IMR-90 (cell line): ENCODE measurements at regions not wholly inside any gene's neighbourhood (a gene's known extent, or its start where the extent isn't known, plus 50 kb on each side); places are given as distances from the start of the nearest gene placed in this dataset.

Experiments used
- ATAC-seq: fragments of 200-7000 bp; cut with Tn5 transposase; 2 replicates; pipeline ENCODE4 v1.9.1; 2020; ENCODE audit warnings: low read depth, mild to moderate bottlenecking, moderate library complexity
- BruUV-seq: library from RNA; stranded (reverse); fragments of 400-500 nt; replicated peaks from 2 replicates; lab custom pipeline; 2021; lab: Mats Ljungman, UMichigan
- CTCF ChIA-PET: fragments of 300-600 bp; formaldehyde crosslinking; extraction: SDS; loops from one replicate; lab custom pipeline; 2021; ENCODE audit warnings: antibody characterized with exemption; lab: Yijun Ruan, JAX
- POLR2A ChIA-PET: fragments of 300-600 bp; sonication (Branson Sonifier 250); formaldehyde crosslinking; loops from one replicate; lab custom pipeline; 2022; ENCODE audit warnings: antibody characterized with exemption; ENCODE audit not compliant: unreplicated experiment; lab: Charles Lee
- DNase-seq: peaks from one replicate; pipeline ENCODE4 v3.0.0; 2013
- H2AFZ ChIP-seq: replicated peaks from 2 replicates; pipeline ENCODE3; 2013; ENCODE audit warnings: low read length, mild to moderate bottlenecking; ENCODE audit not compliant: poor library complexity
- H2AK5ac ChIP-seq: 2 replicates; pipeline ENCODE4 v1.6.1; 2013; ENCODE audit warnings: low read depth, low read length, inconsistent platforms
- H2AK9ac ChIP-seq: replicated peaks from 2 replicates; pipeline ENCODE3; 2013; ENCODE audit warnings: mild to moderate bottlenecking, low read depth, low read length, moderate library complexity; ENCODE audit not compliant: poor library complexity
- H2BK120ac ChIP-seq: 2 replicates; pipeline ENCODE4 v1.6.1; 2013; ENCODE audit warnings: low read depth, low read length, inconsistent platforms
- H2BK15ac ChIP-seq: 3 replicates; pipeline ENCODE4 v1.6.1; 2013; ENCODE audit warnings: low read depth, low read length, inconsistent platforms
- H2BK20ac ChIP-seq: 2 replicates; pipeline ENCODE4 v1.6.1; 2013; ENCODE audit warnings: low read depth, mild to moderate bottlenecking, inconsistent platforms, low read length, moderate library complexity
- H2BK5ac ChIP-seq: 2 replicates; pipeline ENCODE4 v1.6.1; 2013; ENCODE audit warnings: mild to moderate bottlenecking, low read depth, low read length, inconsistent platforms; ENCODE audit not compliant: poor library complexity, severe bottlenecking
- H3K14ac ChIP-seq: replicated peaks from 2 replicates; pipeline ENCODE4 v1.6.1; 2013; ENCODE audit warnings: low read depth, low read length, inconsistent platforms
- H3K18ac ChIP-seq: 2 replicates; pipeline ENCODE4 v1.6.1; 2013; ENCODE audit warnings: low read depth, low read length, control low read depth
- H3K23ac ChIP-seq: 2 replicates; pipeline ENCODE4 v1.6.1; 2013; ENCODE audit warnings: low read depth, low read length, inconsistent platforms
- H3K27ac ChIP-seq: 2 replicates; pipeline ENCODE4 v1.5.1; 2013; ENCODE audit warnings: mild to moderate bottlenecking, control low read depth, low read length; ENCODE audit not compliant: insufficient read depth
- H3K27me3 ChIP-seq: 2 replicates; pipeline ENCODE4 v1.6.1; 2013; ENCODE audit warnings: low read length; ENCODE audit not compliant: control insufficient read depth, insufficient read depth
- H3K36me3 ChIP-seq: 2 replicates; pipeline ENCODE4 v1.6.1; 2013; ENCODE audit warnings: low read length, mixed read lengths; ENCODE audit not compliant: control insufficient read depth, insufficient read depth
- H3K4ac ChIP-seq: 2 replicates; pipeline ENCODE4 v1.6.1; 2013; ENCODE audit warnings: low read depth, low read length, inconsistent platforms
- H3K4me1 ChIP-seq: 2 replicates; pipeline ENCODE4 v1.6.1; 2013; ENCODE audit warnings: low read length, mixed read lengths; ENCODE audit not compliant: control insufficient read depth, insufficient read depth
- H3K4me2 ChIP-seq: 2 replicates; pipeline ENCODE4 v1.6.1; 2013; ENCODE audit warnings: low read depth, mild to moderate bottlenecking, control low read depth, low read length, moderate library complexity
- H3K4me3 ChIP-seq: 2 replicates; pipeline ENCODE4 v1.5.1; 2013; ENCODE audit warnings: low read depth, mild to moderate bottlenecking, control low read depth, low read length, moderate library complexity; ENCODE audit not compliant: insufficient read depth
- H3K56ac ChIP-seq: 2 replicates; pipeline ENCODE4 v1.6.1; 2013; ENCODE audit warnings: low read length, inconsistent platforms; ENCODE audit not compliant: insufficient read depth; ENCODE audit errors: extremely low read depth
- H3K79me1 ChIP-seq, 2 experiments: 2 replicates each; pipeline ENCODE4 v1.6.1; 2013; ENCODE audit warnings: low read length in 2 of 2, inconsistent platforms in 1 of 2, low read depth in 1 of 2
- H3K9ac ChIP-seq: 2 replicates; pipeline ENCODE4 v1.6.1; 2013; ENCODE audit warnings: low read depth, low read length, control low read depth
- H3K9me1 ChIP-seq: 2 replicates; pipeline ENCODE4 v1.6.1; 2013; ENCODE audit warnings: low read length, inconsistent platforms; ENCODE audit not compliant: insufficient read depth
- H3K9me3 ChIP-seq: 2 replicates; pipeline ENCODE4 v1.6.1; 2013; ENCODE audit warnings: low read length; ENCODE audit not compliant: control insufficient read depth, insufficient read depth
- H4K20me1 ChIP-seq: 2 replicates; pipeline ENCODE4 v1.6.1; 2013; ENCODE audit warnings: low read length, inconsistent platforms; ENCODE audit not compliant: insufficient read depth
- H4K5ac ChIP-seq: 2 replicates; pipeline ENCODE4 v1.6.1; 2013; ENCODE audit warnings: mild to moderate bottlenecking, low read depth, low read length, control low read depth
- H4K8ac ChIP-seq, 2 experiments: 2 replicates each; pipeline ENCODE4 v1.6.1; 2013; ENCODE audit warnings: low read depth in 2 of 2, low read length in 2 of 2, control low read depth in 1 of 2, inconsistent platforms in 1 of 2
- H4K91ac ChIP-seq: 2 replicates; pipeline ENCODE4 v1.6.1; 2013; ENCODE audit warnings: low read depth, low read length, inconsistent platforms; ENCODE audit not compliant: insufficient read depth
- BHLHE40 ChIP-seq: fragments of 150-350 bp; IDR thresholded peaks from 2 replicates; pipeline ENCODE4 v1.6.1; 2016; ENCODE audit warnings: mild to moderate bottlenecking, low read depth, low read length
- CEBPB ChIP-seq: IDR thresholded peaks from 2 replicates; pipeline ENCODE4 v1.6.1; 2012; ENCODE audit warnings: low read depth, low read length, improper control_type of control experiment
- CHD1 ChIP-seq: IDR thresholded peaks from 2 replicates; pipeline ENCODE4 v1.6.1; 2012; ENCODE audit warnings: low read depth, low read length, improper control_type of control experiment
- FOS ChIP-seq: fragments of 150-350 bp; IDR thresholded peaks from 2 replicates; pipeline ENCODE4 v1.6.1; 2016; ENCODE audit warnings: low read depth, low read length
- MAFK ChIP-seq: IDR thresholded peaks from 2 replicates; pipeline ENCODE4 v1.6.1; 2012; ENCODE audit warnings: low read depth, low read length, improper control_type of control experiment
- MAZ ChIP-seq: IDR thresholded peaks from 2 replicates; pipeline ENCODE4 v1.6.1; 2012; ENCODE audit warnings: low read depth, mild to moderate bottlenecking, low read length, improper control_type of control experiment, moderate library complexity, borderline replicate concordance
- MXI1 ChIP-seq: IDR thresholded peaks from 2 replicates; pipeline ENCODE4 v1.6.1; 2012; ENCODE audit warnings: low read depth, mild to moderate bottlenecking, low read length, moderate library complexity, borderline replicate concordance
- POLR2A ChIP-seq: IDR thresholded peaks from 2 replicates; pipeline ENCODE4 v1.6.1; 2012; ENCODE audit warnings: mild to moderate bottlenecking, low read depth, low read length
- RAD21 ChIP-seq: IDR thresholded peaks from 2 replicates; pipeline ENCODE4 v1.6.1; 2012; ENCODE audit warnings: low read length, improper control_type of control experiment
- RCOR1 ChIP-seq: IDR thresholded peaks from 2 replicates; pipeline ENCODE4 v1.6.1; 2012; ENCODE audit warnings: mild to moderate bottlenecking, low read length, improper control_type of control experiment; ENCODE audit not compliant: insufficient replicate concordance
- RFX5 ChIP-seq: IDR thresholded peaks from 2 replicates; pipeline ENCODE4 v1.8.0; 2012; ENCODE audit warnings: low read depth, mild to moderate bottlenecking, low read length, moderate library complexity
- SMC3 ChIP-seq: fragments of 150-350 bp; IDR thresholded peaks from 2 replicates; pipeline ENCODE4 v1.6.1; 2016; ENCODE audit warnings: low read depth, mild to moderate bottlenecking, antibody characterized with exemption, low read length, moderate library complexity
- WGBS, 2 experiments: methylation state at CpG; one replicate each; pipeline versions ENCODE4 v1.1.5 to v1.1.7; 2013; ENCODE audit warnings: missing lambda C conversion rate in 2 of 2; ENCODE audit not compliant: insufficient read length in 1 of 2; ENCODE audit errors: extremely low coverage in 2 of 2; 5-methylcytosine and 5-hydroxymethylcytosine counted together
- dilution Hi-C: fragments of 300-500 bp; cut with HindIII; formaldehyde crosslinking; loops from one replicate; pipeline ENCODE4 v1.14.3; 2018; ENCODE audit warnings: low sequenced_read_pairs; ENCODE audit not compliant: unreplicated experiment
- in situ Hi-C: fragments of 300-500 bp; cut with MboI; formaldehyde crosslinking; loops from 3 replicates; pipeline ENCODE4 v1.14.3; 2019; ENCODE audit warnings: low sequenced_read_pairs, inconsistent platforms, mixed read lengths
- intact Hi-C: fragments of 100-400 bp; cut with micrococcal nuclease; formaldehyde crosslinking; loops from 2 replicates; pipeline ENCODE4 v1.10.0; 2022
- TF ChIP-seq, protein P1 (sequence below): fragments of 150-350 bp; IDR thresholded peaks from 2 replicates; pipeline ENCODE4 v1.6.1; 2017; ENCODE audit warnings: mild to moderate bottlenecking, antibody characterized with exemption, low read length, low read depth

DNA sequence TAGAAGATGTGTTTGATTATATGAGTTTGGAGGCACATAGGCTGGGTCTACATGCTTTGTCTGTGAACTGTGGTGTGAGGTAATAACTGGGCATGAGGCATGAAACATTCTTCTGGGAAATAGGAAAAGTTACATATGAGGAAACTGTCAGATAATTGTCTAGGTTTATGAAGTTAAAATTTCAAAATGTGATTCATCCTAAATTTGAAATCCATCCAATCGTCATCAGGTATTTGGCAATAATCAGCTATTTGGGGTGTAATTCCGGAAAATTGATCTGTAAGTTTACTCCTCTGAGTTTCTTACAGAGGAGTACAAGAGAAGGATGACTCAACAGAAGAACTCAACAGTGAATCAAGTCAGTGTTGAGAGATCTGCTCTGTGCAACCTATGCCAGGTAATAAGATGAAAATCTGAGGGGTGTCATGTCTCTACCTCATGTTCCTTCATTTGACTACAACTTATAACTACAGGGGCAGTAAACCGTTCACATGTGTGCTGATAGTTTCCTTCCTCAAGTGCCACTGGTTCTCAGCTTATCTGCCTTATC is 1171.6 kb upstream of the CDH18 start:
- in situ Hi-C loops: no loop called here
- Histone ChIP-seq H2AFZ (no peak overlapping the region), H3K9ac (no peak overlapping the region), H4K5ac (no peak overlapping the region), H3K4me3 (no peak overlapping the region), H3K4me1 (no peaks in the 10 kb centered on the region), H2BK15ac (no peak overlapping the region), H3K23ac (no peak overlapping the region), H4K20me1 (no peaks in the 10 kb centered on the region), H4K8ac (no peak overlapping the region), H3K14ac (no peak overlapping the region), H3K9me3 (no peaks in the 10 kb centered on the region; the same call in 1 of the 2 replicates), H3K4ac (no peak overlapping the region), H3K56ac (no peak overlapping the region), H3K4me2 (no peak overlapping the region), H3K9me1 (no peaks in the 10 kb centered on the region), H2AK9ac (no peak overlapping the region), H3K27me3 (no peaks in the 10 kb centered on the region), H4K91ac (no peak overlapping the region), H2BK20ac (no peak overlapping the region), H3K79me1 (no peaks in the 10 kb centered on the region), H3K27ac (no peak overlapping the region), H2BK5ac (no peak overlapping the region), H2BK120ac (no peak overlapping the region), H3K36me3 (no peaks in the 10 kb centered on the region), H3K18ac (no peak overlapping the region), H2AK5ac (no peak overlapping the region)
- ATAC-seq (no peak), DNase-seq (no peak)
- ChIA-PET CTCF (no interaction called here), POLR2A (no interaction called here)
- intact Hi-C loops: no loop called here
- no TSS peak for BruUV-seq
- no peak for TF ChIP-seq CEBPB
- no peak for TF ChIP-seq MXI1
- no peak for TF ChIP-seq BHLHE40
- TF ChIP-seq SMC3: no peak
- no peak for TF ChIP-seq MAFK
- no peak for TF ChIP-seq RFX5
- TF ChIP-seq, protein P1, sequence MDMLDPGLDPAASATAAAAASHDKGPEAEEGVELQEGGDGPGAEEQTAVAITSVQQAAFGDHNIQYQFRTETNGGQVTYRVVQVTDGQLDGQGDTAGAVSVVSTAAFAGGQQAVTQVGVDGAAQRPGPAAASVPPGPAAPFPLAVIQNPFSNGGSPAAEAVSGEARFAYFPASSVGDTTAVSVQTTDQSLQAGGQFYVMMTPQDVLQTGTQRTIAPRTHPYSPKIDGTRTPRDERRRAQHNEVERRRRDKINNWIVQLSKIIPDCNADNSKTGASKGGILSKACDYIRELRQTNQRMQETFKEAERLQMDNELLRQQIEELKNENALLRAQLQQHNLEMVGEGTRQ: no peak
- no peak for TF ChIP-seq POLR2A
- no peak for TF ChIP-seq FOS
- TF ChIP-seq CHD1: no peak
- TF ChIP-seq MAZ: no peak
- TF ChIP-seq RAD21: no peak
- no peak for TF ChIP-seq RCOR1
- no CpG with 5 or more reads among the region's 3 CpGs for WGBS, 2 experiments
- dilution Hi-C loops: no loop called here
